GM12878 (cell line): ENCODE measurements at regions not wholly inside any gene's neighbourhood (a gene's known extent, or its start where the extent isn't known, plus 50 kb on each side); places are given as distances from the start of the nearest gene placed in this dataset.

Experiments used
- ATAC-seq: fragments of 200-7000 bp; cut with Tn5 transposase; 3 replicates; pipeline ENCODE4 v1.9.1; 2020; ENCODE audit warnings: mild to moderate bottlenecking, moderate library complexity
- BruUV-seq: library from RNA; stranded (reverse); fragments of 400-500 nt; replicated peaks from 2 replicates; lab custom pipeline; 2021; lab: Mats Ljungman, UMichigan
- CTCF ChIA-PET: fragments of 300-600 bp; sonication (Branson Sonifier 250); formaldehyde crosslinking; extraction: SDS; loops from one replicate; lab custom pipeline; 2021; ENCODE audit warnings: inconsistent platforms; lab: Yijun Ruan, JAX
- POLR2A ChIA-PET: fragments of 350-600 bp; formaldehyde crosslinking; extraction: SDS; loops from one replicate; lab custom pipeline; 2021; ENCODE audit warnings: inconsistent platforms; lab: Charles Lee
- RAD21 ChIA-PET: fragments of 300-600 bp; sonication (Branson Sonifier 250); formaldehyde crosslinking; loops from one replicate; lab custom pipeline; 2023; ENCODE audit warnings: antibody characterized with exemption; ENCODE audit not compliant: unreplicated experiment; lab: Charles Lee
- SMC1A ChIA-PET: fragments of 300-600 bp; sonication (Branson Sonifier 250); formaldehyde crosslinking; loops from one replicate; lab custom pipeline; 2023; ENCODE audit not compliant: unreplicated experiment, uncharacterized antibody; lab: Charles Lee
- DNase-seq: peaks from one replicate; pipeline ENCODE4 v3.0.0-alpha.2; 2011; ENCODE audit warnings: low read depth, low spot score
- FAIRE-seq: peaks from 3 replicates; lab custom pipeline; 2011; peaks lifted over from hg19 to GRCh38; lab: Jason Lieb, UNC
- H2AFZ ChIP-seq: 2 replicates; pipeline ENCODE4 v1.6.0; 2011; ENCODE audit warnings: low read depth, low read length, control low read depth; ENCODE audit not compliant: control insufficient read depth
- H3K27ac ChIP-seq: 2 replicates; pipeline ENCODE4 v1.5.1; 2011; ENCODE audit warnings: control low read depth; ENCODE audit not compliant: control insufficient read depth, insufficient read depth
- H3K27me3 ChIP-seq, 2 experiments: replicated peaks in 1 of 2; 2 replicates each; pipeline versions ENCODE4 v1.6.0 to v1.6.1; 2011; ENCODE audit warnings: low read length in 1 of 2; ENCODE audit not compliant: control insufficient read depth in 2 of 2, insufficient read depth in 2 of 2
- H3K36me3 ChIP-seq, 2 experiments: 2 replicates each; pipeline ENCODE4 v1.5.1; 2011; ENCODE audit warnings: low read length in 1 of 2; ENCODE audit not compliant: control insufficient read depth in 2 of 2, insufficient read depth in 2 of 2
- H3K4me1 ChIP-seq: 2 replicates; pipeline ENCODE4 v1.6.1; 2011; ENCODE audit warnings: mild to moderate bottlenecking, low read length, moderate library complexity, mixed read lengths; ENCODE audit not compliant: control insufficient read depth, insufficient read depth
- H3K4me2 ChIP-seq: 2 replicates; pipeline ENCODE4 v1.6.0; 2011; ENCODE audit warnings: control low read depth; ENCODE audit not compliant: control insufficient read depth, insufficient read depth
- H3K4me3 ChIP-seq: fragments of 200-600 bp; sonication (generic); 2 replicates; pipeline ENCODE4 v1.5.1; 2016
- H3K79me2 ChIP-seq: 2 replicates; pipeline ENCODE4 v1.6.0; 2011; ENCODE audit warnings: low read length; ENCODE audit not compliant: control insufficient read depth, insufficient read depth
- H3K9ac ChIP-seq: 2 replicates; pipeline ENCODE4 v1.8.0; 2011; ENCODE audit warnings: low read length, control low read depth, mixed read lengths; ENCODE audit not compliant: control insufficient read depth, insufficient read depth
- H3K9me3 ChIP-seq: replicated peaks from 3 replicates; pipeline ENCODE4 v1.5.1; 2011; ENCODE audit warnings: mild to moderate bottlenecking, low read length; ENCODE audit not compliant: control insufficient read depth, insufficient read depth
- H4K20me1 ChIP-seq: 2 replicates; pipeline ENCODE4 v1.6.0; 2011; ENCODE audit not compliant: control insufficient read depth, insufficient read depth
- IKZF2 ChIP-seq, 2 experiments: fragments of 450-650 bp; IDR thresholded peaks; 2 replicates each; pipeline ENCODE4 v1.6.1; 2017; ENCODE audit warnings: mild to moderate bottlenecking in 2 of 2, moderate library complexity in 2 of 2
- KDM1A ChIP-seq: fragments of 200-600 bp; sonication (generic); IDR thresholded peaks from 2 replicates; pipeline ENCODE4 v1.6.1; 2016; ENCODE audit warnings: borderline replicate concordance
- SRF ChIP-seq, 2 experiments: IDR thresholded peaks; 2 replicates each; pipeline ENCODE4 v1.6.1; 2011; ENCODE audit warnings: low read depth in 2 of 2, low read length in 2 of 2, mild to moderate bottlenecking in 1 of 2, moderate library complexity in 1 of 2
- in situ Hi-C: fragments of 300-500 bp; cut with MboI; formaldehyde crosslinking; loops from 9 replicates; pipeline ENCODE4 v1.14.3; 2018; ENCODE audit warnings: mixed read lengths
- intact Hi-C: fragments of 100-400 bp; cut with micrococcal nuclease; formaldehyde crosslinking; loops from one replicate; pipeline ENCODE4 v1.14.2; 2022; ENCODE audit not compliant: unreplicated experiment
- TF ChIP-seq, protein P1 (sequence below): fragments of 450-650 bp; conservative IDR thresholded peaks from 2 replicates; pipeline ENCODE4 v1.6.1; 2017; ENCODE audit warnings: mild to moderate bottlenecking, moderate library complexity
- TF ChIP-seq, protein P2 (sequence below): IDR thresholded peaks from 2 replicates; pipeline ENCODE4 v1.6.1; 2012; ENCODE audit warnings: low read length, inconsistent platforms
- TF ChIP-seq, protein P3 (sequence below): IDR thresholded peaks from 2 replicates; pipeline ENCODE4 v1.6.1; 2012; ENCODE audit warnings: low read depth, low read length, improper control_type of control experiment
- TF ChIP-seq, protein P4 (sequence below): IDR thresholded peaks from 2 replicates; pipeline ENCODE4 v1.6.1; 2012; ENCODE audit warnings: improper control_type of control experiment, low read depth, low read length; ENCODE audit not compliant: insufficient replicate concordance
- TF ChIP-seq, protein P5 (sequence below): fragments of 450-650 bp; IDR thresholded peaks from 2 replicates; pipeline ENCODE4 v1.6.1; 2018; ENCODE audit warnings: borderline replicate concordance, mild to moderate bottlenecking; ENCODE audit not compliant: partially characterized antibody

DNA sequence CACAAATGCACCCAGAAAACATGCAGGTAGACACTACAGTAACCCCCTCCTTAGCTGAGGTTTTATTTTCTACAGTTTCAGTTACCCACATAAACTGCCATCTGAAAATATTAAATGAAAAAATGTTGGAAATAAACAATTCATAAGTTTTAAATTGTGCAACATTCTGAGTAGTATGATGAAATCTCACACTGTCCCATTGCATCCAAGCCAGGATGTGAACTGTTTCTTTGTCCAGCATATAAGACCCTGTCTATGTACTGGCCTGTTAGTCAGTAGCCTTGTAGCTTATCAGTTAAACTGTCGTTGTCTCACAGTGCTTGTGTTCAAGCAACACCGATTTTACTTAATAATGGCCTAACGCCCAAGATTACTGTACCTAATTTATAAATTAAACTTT lies 630.5 kb downstream of the ANXA1 start (continued):
- TF ChIP-seq, protein P1, sequence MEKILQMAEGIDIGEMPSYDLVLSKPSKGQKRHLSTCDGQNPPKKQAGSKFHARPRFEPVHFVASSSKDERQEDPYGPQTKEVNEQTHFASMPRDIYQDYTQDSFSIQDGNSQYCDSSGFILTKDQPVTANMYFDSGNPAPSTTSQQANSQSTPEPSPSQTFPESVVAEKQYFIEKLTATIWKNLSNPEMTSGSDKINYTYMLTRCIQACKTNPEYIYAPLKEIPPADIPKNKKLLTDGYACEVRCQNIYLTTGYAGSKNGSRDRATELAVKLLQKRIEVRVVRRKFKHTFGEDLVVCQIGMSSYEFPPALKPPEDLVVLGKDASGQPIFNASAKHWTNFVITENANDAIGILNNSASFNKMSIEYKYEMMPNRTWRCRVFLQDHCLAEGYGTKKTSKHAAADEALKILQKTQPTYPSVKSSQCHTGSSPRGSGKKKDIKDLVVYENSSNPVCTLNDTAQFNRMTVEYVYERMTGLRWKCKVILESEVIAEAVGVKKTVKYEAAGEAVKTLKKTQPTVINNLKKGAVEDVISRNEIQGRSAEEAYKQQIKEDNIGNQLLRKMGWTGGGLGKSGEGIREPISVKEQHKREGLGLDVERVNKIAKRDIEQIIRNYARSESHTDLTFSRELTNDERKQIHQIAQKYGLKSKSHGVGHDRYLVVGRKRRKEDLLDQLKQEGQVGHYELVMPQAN, result no peak
- TF ChIP-seq, protein P2, sequence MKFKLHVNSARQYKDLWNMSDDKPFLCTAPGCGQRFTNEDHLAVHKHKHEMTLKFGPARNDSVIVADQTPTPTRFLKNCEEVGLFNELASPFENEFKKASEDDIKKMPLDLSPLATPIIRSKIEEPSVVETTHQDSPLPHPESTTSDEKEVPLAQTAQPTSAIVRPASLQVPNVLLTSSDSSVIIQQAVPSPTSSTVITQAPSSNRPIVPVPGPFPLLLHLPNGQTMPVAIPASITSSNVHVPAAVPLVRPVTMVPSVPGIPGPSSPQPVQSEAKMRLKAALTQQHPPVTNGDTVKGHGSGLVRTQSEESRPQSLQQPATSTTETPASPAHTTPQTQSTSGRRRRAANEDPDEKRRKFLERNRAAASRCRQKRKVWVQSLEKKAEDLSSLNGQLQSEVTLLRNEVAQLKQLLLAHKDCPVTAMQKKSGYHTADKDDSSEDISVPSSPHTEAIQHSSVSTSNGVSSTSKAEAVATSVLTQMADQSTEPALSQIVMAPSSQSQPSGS, result no peak
- TF ChIP-seq KDM1A, result no peak
- TF ChIP-seq IKZF2 (IDR thresholded peaks at IDR 0.05), result no peak
- TF ChIP-seq, all 136 proteins: peak for 0

DNA sequence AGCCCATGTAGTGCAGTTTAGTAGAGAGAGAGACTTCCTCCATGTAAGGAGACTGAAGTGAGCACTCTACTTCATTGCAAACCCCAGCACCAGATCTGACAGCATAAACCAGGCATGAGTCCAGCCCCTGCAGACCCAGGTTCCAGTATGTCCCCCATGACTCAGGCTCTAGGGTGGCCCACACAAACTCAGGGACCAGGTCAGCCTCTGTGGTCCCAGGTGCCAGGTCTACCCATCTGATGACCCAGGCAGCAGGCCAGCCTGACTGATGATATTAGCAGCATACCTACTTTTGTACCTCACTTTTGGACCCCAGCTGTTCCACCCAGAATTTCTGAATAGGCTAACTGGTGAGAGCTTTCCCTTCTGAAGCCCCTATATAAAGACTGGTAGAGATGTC lies 647.8 kb downstream of the ANXA1 start:
- BruUV-seq, result no TSS peak
- H3K27me3 ChIP-seq, result no peaks in the 10 kb centered on the region
- H3K36me3 ChIP-seq, result no peaks in the 10 kb centered on the region
- CTCF ChIA-PET, result no interaction called here
- SMC1A ChIA-PET, result no interaction called here
- H4K20me1 ChIP-seq, result no peaks in the 10 kb centered on the region
- DNase-seq, result no peak
- in situ Hi-C loops, result no loop called here
- H3K27ac ChIP-seq, result no peak overlapping the region
- no peak for ATAC-seq
- H3K79me2 ChIP-seq, result no peaks in the 10 kb centered on the region
- intact Hi-C loops, result no loop called here
- no peak overlapping the region for H3K9ac ChIP-seq
- H2AFZ ChIP-seq, result no peak overlapping the region
- no peaks in the 10 kb centered on the region for H3K4me1 ChIP-seq
- POLR2A ChIA-PET, result no interaction called here
- RAD21 ChIA-PET, result no interaction called here
- H3K9me3 ChIP-seq, result no peaks in the 10 kb centered on the region
- no peak for FAIRE-seq
- no peak overlapping the region for H3K4me3 ChIP-seq
- no peak overlapping the region for H3K4me2 ChIP-seq
- no peak for TF ChIP-seq SRF (IDR thresholded peaks at IDR 0.05; ENCODE audit: low read depth in 2 of 2, low read length in 2 of 2)
- TF ChIP-seq, protein P3, sequence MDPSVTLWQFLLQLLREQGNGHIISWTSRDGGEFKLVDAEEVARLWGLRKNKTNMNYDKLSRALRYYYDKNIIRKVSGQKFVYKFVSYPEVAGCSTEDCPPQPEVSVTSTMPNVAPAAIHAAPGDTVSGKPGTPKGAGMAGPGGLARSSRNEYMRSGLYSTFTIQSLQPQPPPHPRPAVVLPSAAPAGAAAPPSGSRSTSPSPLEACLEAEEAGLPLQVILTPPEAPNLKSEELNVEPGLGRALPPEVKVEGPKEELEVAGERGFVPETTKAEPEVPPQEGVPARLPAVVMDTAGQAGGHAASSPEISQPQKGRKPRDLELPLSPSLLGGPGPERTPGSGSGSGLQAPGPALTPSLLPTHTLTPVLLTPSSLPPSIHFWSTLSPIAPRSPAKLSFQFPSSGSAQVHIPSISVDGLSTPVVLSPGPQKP, result no peak
- TF ChIP-seq, protein P4, sequence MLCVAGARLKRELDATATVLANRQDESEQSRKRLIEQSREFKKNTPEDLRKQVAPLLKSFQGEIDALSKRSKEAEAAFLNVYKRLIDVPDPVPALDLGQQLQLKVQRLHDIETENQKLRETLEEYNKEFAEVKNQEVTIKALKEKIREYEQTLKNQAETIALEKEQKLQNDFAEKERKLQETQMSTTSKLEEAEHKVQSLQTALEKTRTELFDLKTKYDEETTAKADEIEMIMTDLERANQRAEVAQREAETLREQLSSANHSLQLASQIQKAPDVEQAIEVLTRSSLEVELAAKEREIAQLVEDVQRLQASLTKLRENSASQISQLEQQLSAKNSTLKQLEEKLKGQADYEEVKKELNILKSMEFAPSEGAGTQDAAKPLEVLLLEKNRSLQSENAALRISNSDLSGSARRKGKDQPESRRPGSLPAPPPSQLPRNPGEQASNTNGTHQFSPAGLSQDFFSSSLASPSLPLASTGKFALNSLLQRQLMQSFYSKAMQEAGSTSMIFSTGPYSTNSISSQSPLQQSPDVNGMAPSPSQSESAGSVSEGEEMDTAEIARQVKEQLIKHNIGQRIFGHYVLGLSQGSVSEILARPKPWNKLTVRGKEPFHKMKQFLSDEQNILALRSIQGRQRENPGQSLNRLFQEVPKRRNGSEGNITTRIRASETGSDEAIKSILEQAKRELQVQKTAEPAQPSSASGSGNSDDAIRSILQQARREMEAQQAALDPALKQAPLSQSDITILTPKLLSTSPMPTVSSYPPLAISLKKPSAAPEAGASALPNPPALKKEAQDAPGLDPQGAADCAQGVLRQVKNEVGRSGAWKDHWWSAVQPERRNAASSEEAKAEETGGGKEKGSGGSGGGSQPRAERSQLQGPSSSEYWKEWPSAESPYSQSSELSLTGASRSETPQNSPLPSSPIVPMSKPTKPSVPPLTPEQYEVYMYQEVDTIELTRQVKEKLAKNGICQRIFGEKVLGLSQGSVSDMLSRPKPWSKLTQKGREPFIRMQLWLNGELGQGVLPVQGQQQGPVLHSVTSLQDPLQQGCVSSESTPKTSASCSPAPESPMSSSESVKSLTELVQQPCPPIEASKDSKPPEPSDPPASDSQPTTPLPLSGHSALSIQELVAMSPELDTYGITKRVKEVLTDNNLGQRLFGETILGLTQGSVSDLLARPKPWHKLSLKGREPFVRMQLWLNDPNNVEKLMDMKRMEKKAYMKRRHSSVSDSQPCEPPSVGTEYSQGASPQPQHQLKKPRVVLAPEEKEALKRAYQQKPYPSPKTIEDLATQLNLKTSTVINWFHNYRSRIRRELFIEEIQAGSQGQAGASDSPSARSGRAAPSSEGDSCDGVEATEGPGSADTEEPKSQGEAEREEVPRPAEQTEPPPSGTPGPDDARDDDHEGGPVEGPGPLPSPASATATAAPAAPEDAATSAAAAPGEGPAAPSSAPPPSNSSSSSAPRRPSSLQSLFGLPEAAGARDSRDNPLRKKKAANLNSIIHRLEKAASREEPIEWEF, result no peak
- TF ChIP-seq, protein P5, sequence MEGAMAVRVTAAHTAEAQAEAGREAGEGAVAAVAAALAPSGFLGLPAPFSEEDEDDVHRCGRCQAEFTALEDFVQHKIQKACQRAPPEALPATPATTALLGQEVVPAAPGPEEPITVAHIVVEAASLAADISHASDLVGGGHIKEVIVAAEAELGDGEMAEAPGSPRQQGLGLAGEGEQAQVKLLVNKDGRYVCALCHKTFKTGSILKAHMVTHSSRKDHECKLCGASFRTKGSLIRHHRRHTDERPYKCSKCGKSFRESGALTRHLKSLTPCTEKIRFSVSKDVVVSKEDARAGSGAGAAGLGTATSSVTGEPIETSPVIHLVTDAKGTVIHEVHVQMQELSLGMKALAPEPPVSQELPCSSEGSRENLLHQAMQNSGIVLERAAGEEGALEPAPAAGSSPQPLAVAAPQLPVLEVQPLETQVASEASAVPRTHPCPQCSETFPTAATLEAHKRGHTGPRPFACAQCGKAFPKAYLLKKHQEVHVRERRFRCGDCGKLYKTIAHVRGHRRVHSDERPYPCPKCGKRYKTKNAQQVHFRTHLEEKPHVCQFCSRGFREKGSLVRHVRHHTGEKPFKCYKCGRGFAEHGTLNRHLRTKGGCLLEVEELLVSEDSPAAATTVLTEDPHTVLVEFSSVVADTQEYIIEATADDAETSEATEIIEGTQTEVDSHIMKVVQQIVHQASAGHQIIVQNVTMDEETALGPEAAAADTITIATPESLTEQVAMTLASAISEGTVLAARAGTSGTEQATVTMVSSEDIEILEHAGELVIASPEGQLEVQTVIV, result no peak
